Aorta (tissue), 5 donors: ENCODE measurements at regions not wholly inside any gene's neighbourhood (a gene's known extent, or its start where the extent isn't known, plus 50 kb on each side); places are given as distances from the start of the nearest gene placed in this dataset.

Experiments used
- ATAC-seq: fragments of 200-7000 bp; cut with Tn5 transposase; one replicate; pipeline ENCODE4 v1.9.1; 2022; ENCODE audit warnings: moderate library complexity; ENCODE audit not compliant: low FRiP score
- DNase-seq, 2 donors: peaks; one replicate each; pipeline ENCODE4 v3.0.0-alpha.2; 2020
- H3K27ac ChIP-seq, 2 donors: one replicate each; pipeline ENCODE4 v1.5.1; 2013; ENCODE audit warnings: low read length in 2 of 2, mild to moderate bottlenecking in 2 of 2, moderate library complexity in 2 of 2, control low read depth in 1 of 2, inconsistent platforms in 1 of 2, low read depth in 1 of 2
- H3K27me3 ChIP-seq, 2 donors: one replicate each; pipeline ENCODE4 v1.6.1; 2013; ENCODE audit warnings: control low read depth in 1 of 2, low read length in 1 of 2, mild to moderate bottlenecking in 1 of 2, moderate library complexity in 1 of 2; ENCODE audit not compliant: insufficient read depth in 2 of 2, control insufficient read depth in 1 of 2
- H3K36me3 ChIP-seq, 2 donors: one replicate each; pipeline ENCODE4 v1.6.1; 2013; ENCODE audit warnings: control low read depth in 1 of 2, low read length in 1 of 2, mild to moderate bottlenecking in 1 of 2; ENCODE audit not compliant: insufficient read depth in 2 of 2, control insufficient read depth in 1 of 2
- H3K4me1 ChIP-seq, 2 donors: one replicate each; pipeline ENCODE4 v1.6.1; 2013; ENCODE audit warnings: low read length in 2 of 2, control low read depth in 1 of 2, mild to moderate bottlenecking in 1 of 2, moderate library complexity in 1 of 2; ENCODE audit not compliant: insufficient read depth in 2 of 2, control insufficient read depth in 1 of 2
- H3K4me3 ChIP-seq, 2 donors: one replicate each; pipeline ENCODE4 v1.5.1; 2013; ENCODE audit warnings: low read length in 2 of 2, control low read depth in 1 of 2, mild to moderate bottlenecking in 1 of 2
- H3K9me3 ChIP-seq: one replicate; pipeline ENCODE4 v1.6.1; 2013; ENCODE audit warnings: mild to moderate bottlenecking, low read length; ENCODE audit not compliant: control insufficient read depth
- WGBS, 2 donors: extraction: QIAGEN DNeasy Blood & Tissue Kit; methylation state at CpG; one replicate each; pipeline ENCODE4 v1.1.7; 2013; 5-methylcytosine and 5-hydroxymethylcytosine counted together
- intact Hi-C, 2 donors: fragments of 100-400 bp; cut with DNase I; formaldehyde crosslinking; loops; one replicate each; pipeline versions ENCODE4 v1.14.2 to v1.15.0; 2022
- donor health status: healthy with polysubstance abuse.
- donor health status: Bipolar disorder and iron deficiency.
- donor health status: DM: no; HTN: no; CAD: no.
- donor health status: DM: no; HTN: no; CAD: no.
- donor health status: DM: yes; HTN: yes; CAD: no.

- Histone ChIP-seq H3K27me3 (no peaks in the 10 kb centered on the region), H3K27ac (no peak overlapping the region), H3K36me3 (no peaks in the 10 kb centered on the region), H3K4me1 (no peaks in the 10 kb centered on the region), H3K4me3 (no peak overlapping the region), H3K9me3 (no peaks in the 10 kb centered on the region)
- WGBS, 2 donors: 2 to 9% methylated on average over 2 of the region's 2 CpGs
- DNase-seq: no peak
- no peak for ATAC-seq
- intact Hi-C loops: no loop called here
These were observed 161.9 kb upstream of the SKOR2 start for GRCh38 chr18:47413327-47413726.

- no peaks in the 10 kb centered on the region for H3K4me1 ChIP-seq
- ATAC-seq: no peak
These were observed 161.5 kb upstream of the SKOR2 start for GRCh38 chr18:47412924-47413323.

GRCh38 chr18:47411159-47411558 lies 159.7 kb upstream of the SKOR2 start:
- intact Hi-C loops: no loop called here
- Histone ChIP-seq H3K27ac (no peak overlapping the region), H3K27me3 (no peaks in the 10 kb centered on the region), H3K4me1 (no peaks in the 10 kb centered on the region), H3K4me3 (no peak overlapping the region), H3K9me3 (no peaks in the 10 kb centered on the region), H3K36me3 (no peaks in the 10 kb centered on the region)
- DNase-seq (no peak), ATAC-seq (no peak)
- 81 to 87% methylated on average over 1 of the region's 1 CpG for WGBS, 2 donors

More at GRCh38 chr18:47412924-47413323, 161.5 kb upstream of the SKOR2 start:
- Histone ChIP-seq H3K9me3 (no peaks in the 10 kb centered on the region), H3K27me3 (no peaks in the 10 kb centered on the region), H3K4me3 (no peak overlapping the region), H3K36me3 (no peaks in the 10 kb centered on the region), H3K27ac (no peak overlapping the region)
- WGBS, 2 donors: 45 to 63% methylated on average over 1 of the region's 1 CpG
- intact Hi-C loops: no loop called here
- DNase-seq: no peak

GRCh38 chr18:47410139-47410538 lies 158.7 kb upstream of the SKOR2 start:
- Histone ChIP-seq H3K27ac (no peak overlapping the region), H3K36me3 (no peaks in the 10 kb centered on the region), H3K4me3 (no peak overlapping the region), H3K9me3 (no peaks in the 10 kb centered on the region), H3K4me1 (no peaks in the 10 kb centered on the region), H3K27me3 (no peaks in the 10 kb centered on the region)
- ATAC-seq (no peak), DNase-seq (no peak)
- intact Hi-C loops: no loop called here
- 71 to 85% methylated on average over 6 of the region's 6 CpGs for WGBS, 2 donors

- Histone ChIP-seq H3K27ac (no peak overlapping the region), H3K36me3 (no peaks in the 10 kb centered on the region), H3K27me3 (no peaks in the 10 kb centered on the region), H3K9me3 (no peaks in the 10 kb centered on the region), H3K4me3 (no peak overlapping the region), H3K4me1 (no peaks in the 10 kb centered on the region)
- 76 to 84% methylated on average over 7 of the region's 7 CpGs for WGBS, 2 donors
- ATAC-seq (no peak), DNase-seq (no peak)
- intact Hi-C loops: no loop called here
These were observed 158.1 kb upstream of the SKOR2 start for GRCh38 chr18:47409519-47409918.

GRCh38 chr18:47407736-47408135 lies 156.3 kb upstream of the SKOR2 start:
- Histone ChIP-seq H3K27ac (no peak overlapping the region), H3K4me1 (no peaks in the 10 kb centered on the region), H3K36me3 (no peaks in the 10 kb centered on the region), H3K27me3 (no peaks in the 10 kb centered on the region), H3K9me3 (no peaks in the 10 kb centered on the region), H3K4me3 (no peak overlapping the region)
- ATAC-seq (no peak), DNase-seq (no peak)
- intact Hi-C loops: no loop called here
- WGBS, 2 donors: 76 to 77% methylated on average over 2 of the region's 2 CpGs

- WGBS, 2 donors: 66 to 73% methylated on average over 3 of the region's 3 CpGs
- no peaks in the 10 kb centered on the region for H3K27me3 ChIP-seq
- H3K4me1 ChIP-seq: no peaks in the 10 kb centered on the region
- no peak overlapping the region for H3K4me3 ChIP-seq
- no peak for DNase-seq
- ATAC-seq: no peak
- no peaks in the 10 kb centered on the region for H3K9me3 ChIP-seq
- no peaks in the 10 kb centered on the region for H3K36me3 ChIP-seq
- intact Hi-C loops: no loop called here
- H3K27ac ChIP-seq: no peak overlapping the region
These were observed 153.4 kb upstream of the SKOR2 start for GRCh38 chr18:47404845-47405244.

- ATAC-seq (no peak), DNase-seq (no peak)
- 54 to 66% methylated on average over 3 of the region's 3 CpGs for WGBS, 2 donors
- Histone ChIP-seq H3K4me1 (no peaks in the 10 kb centered on the region), H3K27me3 (no peaks in the 10 kb centered on the region), H3K9me3 (peaks cover 1% of the 10 kb centered on the region), H3K27ac (no peak overlapping the region), H3K4me3 (no peak overlapping the region), H3K36me3 (no peaks in the 10 kb centered on the region)
- intact Hi-C loops: no loop called here
These were observed 152.5 kb upstream of the SKOR2 start for GRCh38 chr18:47403949-47404348.

- H3K27ac ChIP-seq: no peak overlapping the region
- 29 to 43% methylated on average over 8 of the region's 8 CpGs for WGBS, 2 donors
- H3K4me1 ChIP-seq: no peaks in the 10 kb centered on the region
- H3K36me3 ChIP-seq: no peaks in the 10 kb centered on the region
- no peak for ATAC-seq
- H3K4me3 ChIP-seq: no peak overlapping the region
- intact Hi-C loops: no loop called here
- no peak for DNase-seq
- peaks cover 1% of the 10 kb centered on the region for H3K9me3 ChIP-seq
- H3K27me3 ChIP-seq: no peaks in the 10 kb centered on the region
These were observed 151.9 kb upstream of the SKOR2 start for GRCh38 chr18:47403317-47403716.
